ENCODE measurements at regions not wholly inside any gene's neighbourhood (a gene's known extent, or its start where the extent isn't known, plus 50 kb on each side); places are given as distances from the start of the nearest gene placed in this dataset.

GRCh38 chr13:105112561-105112960 lies 1422.9 kb downstream of the EFNB2 start:
- intact Hi-C loops (cut with DNase I; ENCODE audit: low total_unique reads) = no loop called here

GRCh38 chr13:105107781-105108180 lies 1427.7 kb downstream of the EFNB2 start:
- WGBS, 2 donors = 80 to 90% methylated on average over 3 of the region's 3 CpGs
- intact Hi-C loops (cut with DNase I; ENCODE audit: low total_unique reads) = no loop called here
- no peaks in the 10 kb centered on the region for H3K27me3 ChIP-seq
- H3K27ac ChIP-seq = no peak overlapping the region
- DNase-seq = no peak
- no peaks in the 10 kb centered on the region for H3K36me3 ChIP-seq (ENCODE audit: low read depth, missing control alignments)
- no peaks in the 10 kb centered on the region for H3K9me3 ChIP-seq
- H3K4me1 ChIP-seq = no peaks in the 10 kb centered on the region
- no peak for TF ChIP-seq POLR2A (IDR thresholded peaks at IDR 0.05)
- TF ChIP-seq, protein P1, sequence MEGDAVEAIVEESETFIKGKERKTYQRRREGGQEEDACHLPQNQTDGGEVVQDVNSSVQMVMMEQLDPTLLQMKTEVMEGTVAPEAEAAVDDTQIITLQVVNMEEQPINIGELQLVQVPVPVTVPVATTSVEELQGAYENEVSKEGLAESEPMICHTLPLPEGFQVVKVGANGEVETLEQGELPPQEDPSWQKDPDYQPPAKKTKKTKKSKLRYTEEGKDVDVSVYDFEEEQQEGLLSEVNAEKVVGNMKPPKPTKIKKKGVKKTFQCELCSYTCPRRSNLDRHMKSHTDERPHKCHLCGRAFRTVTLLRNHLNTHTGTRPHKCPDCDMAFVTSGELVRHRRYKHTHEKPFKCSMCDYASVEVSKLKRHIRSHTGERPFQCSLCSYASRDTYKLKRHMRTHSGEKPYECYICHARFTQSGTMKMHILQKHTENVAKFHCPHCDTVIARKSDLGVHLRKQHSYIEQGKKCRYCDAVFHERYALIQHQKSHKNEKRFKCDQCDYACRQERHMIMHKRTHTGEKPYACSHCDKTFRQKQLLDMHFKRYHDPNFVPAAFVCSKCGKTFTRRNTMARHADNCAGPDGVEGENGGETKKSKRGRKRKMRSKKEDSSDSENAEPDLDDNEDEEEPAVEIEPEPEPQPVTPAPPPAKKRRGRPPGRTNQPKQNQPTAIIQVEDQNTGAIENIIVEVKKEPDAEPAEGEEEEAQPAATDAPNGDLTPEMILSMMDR (IDR thresholded peaks at IDR 0.05) = no peak
- no peak overlapping the region for H3K4me3 ChIP-seq

More at GRCh38 chr13:105112561-105112960, 1422.9 kb downstream of the EFNB2 start:
- TF ChIP-seq POLR2A (IDR thresholded peaks at IDR 0.05) = no peak
- TF ChIP-seq, protein P1 (IDR thresholded peaks at IDR 0.05) = no peak
- 88 to 94% methylated on average over 4 of the region's 4 CpGs for WGBS, 2 donors
- Histone ChIP-seq H3K27ac (no peak overlapping the region), H3K27me3 (no peaks in the 10 kb centered on the region), H3K4me3 (no peak overlapping the region), H3K9me3 (no peaks in the 10 kb centered on the region), H3K4me1 (no peaks in the 10 kb centered on the region), H3K36me3 (ENCODE audit: low read depth, missing control alignments) (no peaks in the 10 kb centered on the region)
- no peak for DNase-seq

GRCh38 chr13:105105471-105105870 lies 1430.0 kb downstream of the EFNB2 start:
- intact Hi-C loops (cut with DNase I; ENCODE audit: low total_unique reads) = no loop called here
- no peak overlapping the region for H3K27ac ChIP-seq
- no peak overlapping the region for H3K4me3 ChIP-seq

GRCh38 chr13:105097521-105097920 lies 1437.9 kb downstream of the EFNB2 start:
- H3K27ac ChIP-seq = no peak overlapping the region
- intact Hi-C loops (cut with DNase I; ENCODE audit: low total_unique reads) = no loop called here
- DNase-seq = no peak
- H3K27me3 ChIP-seq = no peaks in the 10 kb centered on the region
- H3K9me3 ChIP-seq = no peaks in the 10 kb centered on the region
- no peak overlapping the region for H3K4me3 ChIP-seq
- H3K36me3 ChIP-seq (ENCODE audit: low read depth, missing control alignments) = no peaks in the 10 kb centered on the region
- H3K4me1 ChIP-seq = no peaks in the 10 kb centered on the region
- TF ChIP-seq POLR2A (IDR thresholded peaks at IDR 0.05) = no peak
- TF ChIP-seq, protein P1 (IDR thresholded peaks at IDR 0.05) = no peak

More at GRCh38 chr13:105105471-105105870, 1430.0 kb downstream of the EFNB2 start:
- H3K4me1 ChIP-seq = no peaks in the 10 kb centered on the region
- H3K36me3 ChIP-seq (ENCODE audit: low read depth, missing control alignments) = no peaks in the 10 kb centered on the region
- WGBS, 2 donors = 87 to 94% methylated on average over 4 of the region's 4 CpGs
- no peak for DNase-seq
- TF ChIP-seq, protein P1 (IDR thresholded peaks at IDR 0.05) = no peak
- TF ChIP-seq POLR2A (IDR thresholded peaks at IDR 0.05) = no peak
- no peaks in the 10 kb centered on the region for H3K9me3 ChIP-seq
- no peaks in the 10 kb centered on the region for H3K27me3 ChIP-seq

- no peaks in the 10 kb centered on the region for H3K36me3 ChIP-seq (ENCODE audit: low read depth, missing control alignments)
- no peaks in the 10 kb centered on the region for H3K9me3 ChIP-seq
- 69 to 72% methylated on average over 4 of the region's 4 CpGs for WGBS, 2 donors
- no peak for DNase-seq
- H3K27me3 ChIP-seq = no peaks in the 10 kb centered on the region
- no peaks in the 10 kb centered on the region for H3K4me1 ChIP-seq
- no peak overlapping the region for H3K4me3 ChIP-seq
- H3K27ac ChIP-seq = no peak overlapping the region
- TF ChIP-seq POLR2A (IDR thresholded peaks at IDR 0.05) = no peak
- TF ChIP-seq, protein P1 (IDR thresholded peaks at IDR 0.05) = no peak
- intact Hi-C loops (cut with DNase I; ENCODE audit: low total_unique reads) = no loop called here
Measured at GRCh38 chr13:105089858-105090643, 1445.4 kb downstream of the EFNB2 start.
